Mesenchymal stem cell (in vitro differentiated cells and primary cell): ENCODE measurements at regions not wholly inside any gene's neighbourhood (a gene's known extent, or its start where the extent isn't known, plus 50 kb on each side); places are given as distances from the start of the nearest gene placed in this dataset.

Source experiments
- DNase-seq: peaks from one replicate; pipeline ENCODE4 v3.0.0-alpha.2; 2013
- H2AFZ ChIP-seq: one replicate; pipeline ENCODE4 v1.6.1; 2013; ENCODE audit warnings: low read depth, mild to moderate bottlenecking, control low read depth, inconsistent platforms, low read length, moderate library complexity
- H2AK5ac ChIP-seq: 2 replicates; pipeline ENCODE4 v1.6.1; 2013; ENCODE audit warnings: low read length, moderate library complexity, mild to moderate bottlenecking, inconsistent platforms; ENCODE audit not compliant: severe bottlenecking
- H2BK120ac ChIP-seq: one replicate; pipeline ENCODE4 v1.6.1; 2013; ENCODE audit warnings: low read depth, mild to moderate bottlenecking, inconsistent platforms, low read length, moderate library complexity
- H2BK12ac ChIP-seq, 2 experiments: one replicate each; pipeline ENCODE4 v1.6.1; 2013; ENCODE audit warnings: inconsistent platforms in 2 of 2, low read length in 2 of 2, mild to moderate bottlenecking in 2 of 2, moderate library complexity in 2 of 2, control low read depth in 1 of 2
- H2BK15ac ChIP-seq: one replicate; pipeline ENCODE4 v1.6.1; 2013; ENCODE audit warnings: mild to moderate bottlenecking, low read depth, inconsistent platforms; ENCODE audit not compliant: poor library complexity, severe bottlenecking
- H2BK5ac ChIP-seq: 2 replicates; pipeline ENCODE4 v1.6.1; 2013; ENCODE audit warnings: low read depth, mild to moderate bottlenecking, low read length, control low read depth, inconsistent platforms; ENCODE audit not compliant: poor library complexity, severe bottlenecking
- H3K14ac ChIP-seq, 2 experiments: one replicate each; pipeline ENCODE4 v1.6.1; 2013; ENCODE audit warnings: inconsistent platforms in 2 of 2, low read length in 2 of 2, control low read depth in 1 of 2, mild to moderate bottlenecking in 1 of 2, moderate library complexity in 1 of 2
- H3K18ac ChIP-seq, 2 experiments: one replicate each; pipeline ENCODE4 v1.6.1; 2013; ENCODE audit warnings: inconsistent platforms in 2 of 2, low read length in 2 of 2, control low read depth in 1 of 2, low read depth in 1 of 2, mild to moderate bottlenecking in 1 of 2
- H3K23ac ChIP-seq, 2 experiments: one replicate each; pipeline ENCODE4 v1.6.1; 2013; ENCODE audit warnings: inconsistent platforms in 2 of 2, low read length in 2 of 2, mild to moderate bottlenecking in 2 of 2, moderate library complexity in 2 of 2, control low read depth in 1 of 2
- H3K27ac ChIP-seq: 2 replicates; pipeline ENCODE4 v1.5.1; 2013; ENCODE audit warnings: mild to moderate bottlenecking, moderate library complexity, low read length, control low read depth, inconsistent platforms; ENCODE audit not compliant: poor library complexity, severe bottlenecking
- H3K27me3 ChIP-seq, 2 experiments: 2 replicates each; pipeline versions ENCODE4 v1.6.1 to v1.7.0; 2013; ENCODE audit warnings: low read length in 2 of 2, mild to moderate bottlenecking in 2 of 2, moderate library complexity in 2 of 2, control low read depth in 1 of 2, inconsistent platforms in 1 of 2; ENCODE audit not compliant: control insufficient read depth in 1 of 2, insufficient read depth in 1 of 2
- H3K36me3 ChIP-seq, 2 experiments: 2 replicates each; pipeline versions ENCODE4 v1.6.1 to v1.7.0; 2013; ENCODE audit warnings: low read length in 2 of 2, control low read depth in 1 of 2, inconsistent platforms in 1 of 2, low read depth in 1 of 2, mild to moderate bottlenecking in 1 of 2; ENCODE audit not compliant: insufficient read depth in 2 of 2, control insufficient read depth in 1 of 2
- H3K4ac ChIP-seq, 2 experiments: one replicate each; pipeline ENCODE4 v1.6.1; 2013; ENCODE audit warnings: inconsistent platforms in 2 of 2, low read length in 2 of 2, mild to moderate bottlenecking in 2 of 2, moderate library complexity in 2 of 2, control low read depth in 1 of 2, low read depth in 1 of 2
- H3K4me1 ChIP-seq: 2 replicates; pipeline ENCODE4 v1.6.1; 2013; ENCODE audit warnings: low read depth, low read length, control low read depth; ENCODE audit not compliant: control insufficient read depth, insufficient read depth
- H3K4me2 ChIP-seq: 2 replicates; pipeline ENCODE4 v1.6.1; 2013; ENCODE audit warnings: low read length, mild to moderate bottlenecking, inconsistent platforms; ENCODE audit not compliant: poor library complexity, severe bottlenecking
- H3K4me3 ChIP-seq, 2 experiments: 2 replicates each; pipeline versions ENCODE4 v1.5.1 to v1.7.0; 2013; ENCODE audit warnings: low read length in 2 of 2, mild to moderate bottlenecking in 2 of 2, control low read depth in 1 of 2, low read depth in 1 of 2; ENCODE audit not compliant: insufficient read depth in 1 of 2
- H3K79me1 ChIP-seq: replicated peaks from 2 replicates; pipeline ENCODE4 v1.6.1; 2013; ENCODE audit warnings: mild to moderate bottlenecking, control low read depth, low read length, inconsistent platforms; ENCODE audit not compliant: poor library complexity, severe bottlenecking
- H3K9ac ChIP-seq: 2 replicates; pipeline ENCODE4 v1.7.0; 2013; ENCODE audit warnings: mild to moderate bottlenecking, low read length, moderate library complexity
- H3K9me3 ChIP-seq: 2 replicates; pipeline ENCODE4 v1.7.0; 2013; ENCODE audit warnings: mild to moderate bottlenecking, low read length; ENCODE audit not compliant: control insufficient read depth
- H4K8ac ChIP-seq: one replicate; pipeline ENCODE4 v1.6.1; 2013; ENCODE audit warnings: inconsistent platforms, mild to moderate bottlenecking, low read length, moderate library complexity
- H4K91ac ChIP-seq: one replicate; pipeline ENCODE4 v1.6.1; 2013; ENCODE audit warnings: mild to moderate bottlenecking, low read length, inconsistent platforms
- WGBS: methylation state at CpG from one replicate; pipeline ENCODE4 v1.1.7; 2013; ENCODE audit warnings: mixed read lengths; 5-methylcytosine and 5-hydroxymethylcytosine counted together

DNA sequence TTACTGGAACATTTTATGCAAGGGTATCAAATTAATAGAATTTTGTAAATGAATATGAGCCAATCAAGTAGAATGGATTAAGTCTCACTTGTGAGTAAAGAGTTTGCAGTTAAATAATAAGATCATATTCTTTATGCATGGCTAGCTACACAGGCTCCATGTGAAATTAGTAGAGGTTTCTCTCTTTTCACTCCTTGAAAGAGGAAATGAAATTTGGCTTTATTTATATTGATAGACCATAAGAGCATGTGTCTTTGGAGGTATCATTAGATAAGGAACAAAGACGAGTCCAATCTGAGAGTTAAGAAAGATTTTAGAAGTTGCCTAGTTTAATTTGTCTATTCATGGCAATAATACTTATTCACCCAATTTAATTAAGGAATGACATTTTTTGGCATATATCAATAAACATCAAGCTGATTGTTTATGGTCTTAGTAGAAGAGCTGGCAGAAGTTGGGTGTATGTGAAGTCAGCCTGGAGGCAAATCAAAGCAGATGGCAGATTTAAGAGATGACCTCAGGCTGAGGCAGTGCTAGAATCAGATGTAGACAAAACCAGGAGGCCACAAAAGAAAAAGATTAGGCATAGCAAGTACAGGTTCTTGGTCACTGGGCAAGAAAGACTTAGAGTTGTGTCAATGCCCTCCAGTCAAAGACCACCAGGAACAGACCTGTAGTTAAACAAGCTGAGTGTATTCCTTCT is 406.5 kb upstream of the ARHGEF26 start:
- H3K4me2 ChIP-seq, result no peak overlapping the region
- no peak overlapping the region for H3K23ac ChIP-seq
- no peak overlapping the region for H3K4ac ChIP-seq
- DNase-seq, result no peak
- H3K27me3 ChIP-seq, result no peaks in the 10 kb centered on the region
- no peaks in the 10 kb centered on the region for H3K79me1 ChIP-seq
- H3K14ac ChIP-seq, result no peak overlapping the region
- no CpG with 5 or more reads among the region's 1 CpG for WGBS
- no peak overlapping the region for H2BK120ac ChIP-seq
- no peak overlapping the region for H3K9ac ChIP-seq
- no peak overlapping the region for H2AFZ ChIP-seq
- H2BK12ac ChIP-seq, result no peak overlapping the region
- H3K9me3 ChIP-seq, result peaks cover 7% of the 10 kb centered on the region
- no peak overlapping the region for H3K4me3 ChIP-seq
- no peak overlapping the region for H4K91ac ChIP-seq
- H4K8ac ChIP-seq, result no peak overlapping the region
- H3K27ac ChIP-seq, result no peak overlapping the region
- no peak overlapping the region for H3K18ac ChIP-seq
- no peak overlapping the region for H2BK5ac ChIP-seq
- H2BK15ac ChIP-seq, result no peak overlapping the region
- H3K36me3 ChIP-seq, result no peaks in the 10 kb centered on the region
- no peaks in the 10 kb centered on the region for H3K4me1 ChIP-seq
- H2AK5ac ChIP-seq, result no peak overlapping the region

DNA sequence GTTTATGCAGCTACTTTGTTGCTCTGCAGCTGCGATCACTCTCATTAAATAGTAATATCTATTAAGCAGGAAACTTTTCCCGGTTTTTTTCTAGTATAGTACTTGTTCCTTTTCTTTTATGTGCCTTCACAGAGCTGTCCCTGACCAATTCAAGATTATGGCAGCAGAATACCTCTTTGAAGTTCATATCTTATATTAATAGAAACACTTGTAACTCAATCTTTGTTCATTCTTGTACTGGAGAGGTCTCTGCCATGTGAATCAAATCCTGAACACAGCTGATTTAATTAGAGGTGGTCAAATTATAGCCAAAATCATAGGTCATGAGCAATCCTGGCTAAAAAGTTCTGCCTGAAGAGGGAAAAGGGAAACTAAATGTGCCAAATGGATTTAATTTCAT is 399.0 kb upstream of the ARHGEF26 start:
- Histone ChIP-seq H3K4me2 (no peak overlapping the region), H3K14ac (no peak overlapping the region), H4K91ac (no peak overlapping the region), H2AFZ (no peak overlapping the region), H3K4me1 (no peaks in the 10 kb centered on the region), H3K36me3 (no peaks in the 10 kb centered on the region), H2BK15ac (no peak overlapping the region), H2BK120ac (no peak overlapping the region), H3K79me1 (no peaks in the 10 kb centered on the region), H3K4me3 (no peak overlapping the region), H3K9me3 (no peaks in the 10 kb centered on the region), H3K27ac (no peak overlapping the region), H2BK5ac (no peak overlapping the region), H3K18ac (no peak overlapping the region), H3K23ac (no peak overlapping the region), H3K9ac (no peak overlapping the region), H3K4ac (no peak overlapping the region), H2BK12ac (no peak overlapping the region), H4K8ac (no peak overlapping the region), H3K27me3 (no peaks in the 10 kb centered on the region), H2AK5ac (no peak overlapping the region)
- DNase-seq, result no peak
- 100% methylated on average over 1 of the region's 2 CpGs for WGBS

DNA sequence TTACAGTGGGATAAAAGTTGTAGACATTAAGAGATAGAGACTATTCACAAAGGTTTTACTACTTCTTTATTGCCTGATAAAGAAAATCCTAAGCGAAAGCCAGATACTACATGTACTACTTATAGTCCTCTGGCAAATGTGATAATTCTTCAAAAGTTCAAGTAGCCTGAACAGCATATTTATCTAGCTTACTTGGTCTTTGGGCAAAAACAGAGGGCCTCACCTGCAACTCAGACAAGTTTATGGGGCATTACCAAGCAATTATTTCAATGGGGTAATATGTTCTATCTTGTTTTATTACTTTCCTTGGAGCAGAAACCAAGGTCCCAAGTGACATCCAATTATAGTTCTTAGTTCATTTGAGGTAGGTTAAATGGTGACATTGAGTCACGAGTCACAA is 390.1 kb upstream of the ARHGEF26 start:
- H3K23ac ChIP-seq, result no peak overlapping the region
- no peak overlapping the region for H2BK5ac ChIP-seq
- no peak overlapping the region for H2BK120ac ChIP-seq
- no peak overlapping the region for H2BK12ac ChIP-seq
- no peak overlapping the region for H2AK5ac ChIP-seq
- no peak overlapping the region for H2AFZ ChIP-seq
- no peaks in the 10 kb centered on the region for H3K36me3 ChIP-seq
- no peak overlapping the region for H3K14ac ChIP-seq
- H2BK15ac ChIP-seq, result no peak overlapping the region
- no peak overlapping the region for H3K27ac ChIP-seq
- no peak overlapping the region for H3K4ac ChIP-seq
- no peak overlapping the region for H4K8ac ChIP-seq
- no peak overlapping the region for H3K4me2 ChIP-seq
- no CpG with 5 or more reads among the region's 2 CpGs for WGBS
- DNase-seq, result no peak
- H3K4me1 ChIP-seq, result no peaks in the 10 kb centered on the region
- no peaks in the 10 kb centered on the region for H3K79me1 ChIP-seq
- H3K18ac ChIP-seq, result no peak overlapping the region
- no peak overlapping the region for H4K91ac ChIP-seq
- H3K9ac ChIP-seq, result no peak overlapping the region
- no peaks in the 10 kb centered on the region for H3K27me3 ChIP-seq
- H3K9me3 ChIP-seq, result no peaks in the 10 kb centered on the region
- H3K4me3 ChIP-seq, result no peak overlapping the region

DNA sequence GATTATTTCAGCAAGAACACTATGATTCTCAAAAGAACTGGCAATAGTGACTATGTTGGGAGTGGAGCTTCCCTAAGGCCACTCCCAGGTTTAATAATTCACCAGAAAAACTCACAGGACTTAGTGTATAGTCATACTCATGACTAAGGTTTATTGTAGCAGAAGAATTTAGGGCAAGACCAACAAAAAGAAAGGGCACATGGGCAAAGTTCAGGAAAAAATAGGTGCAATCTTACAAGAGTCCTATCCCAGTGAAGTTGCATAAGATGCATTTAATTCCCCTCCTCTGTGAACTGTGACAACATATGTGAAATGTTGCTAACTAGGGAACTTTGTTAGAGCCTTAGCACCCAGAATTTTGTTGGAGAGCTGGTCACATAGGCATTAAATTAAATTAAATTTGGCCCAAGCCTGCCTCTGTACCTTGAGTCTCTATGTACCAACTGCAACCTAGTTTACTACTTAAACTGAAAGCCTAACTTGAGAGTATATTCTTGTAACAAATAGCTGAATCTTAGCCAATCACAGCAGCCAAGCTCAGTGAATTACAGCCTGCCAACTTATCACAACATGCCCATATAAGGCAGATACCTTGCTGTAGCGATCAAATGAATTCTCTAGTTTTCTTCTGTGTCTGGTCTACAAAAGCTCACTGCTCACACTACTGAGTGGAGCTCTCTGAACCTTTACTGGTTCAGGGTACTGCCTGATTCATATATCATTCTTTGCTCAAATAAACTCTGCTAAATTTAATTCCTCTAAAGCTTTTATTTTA is 386.2 kb upstream of the ARHGEF26 start:
- Histone ChIP-seq H3K79me1 (no peaks in the 10 kb centered on the region), H3K9ac (no peak overlapping the region), H3K23ac (no peak overlapping the region), H3K9me3 (no peaks in the 10 kb centered on the region), H3K4me3 (no peak overlapping the region), H3K14ac (no peak overlapping the region), H2BK12ac (no peak overlapping the region), H2BK15ac (no peak overlapping the region), H4K8ac (no peak overlapping the region), H3K4me1 (no peaks in the 10 kb centered on the region), H2AFZ (no peak overlapping the region), H3K36me3 (no peaks in the 10 kb centered on the region), H2AK5ac (no peak overlapping the region), H2BK120ac (no peak overlapping the region), H3K27me3 (no peaks in the 10 kb centered on the region), H3K18ac (no peak overlapping the region), H3K27ac (peak overlapping the region; percentile 68), H3K4ac (no peak overlapping the region), H2BK5ac (peak overlapping the region; percentile 31), H3K4me2 (no peak overlapping the region), H4K91ac (no peak overlapping the region)
- 94% methylated on average over 1 of the region's 1 CpG for WGBS
- DNase-seq, result no peak
